Calu3 (cell line): ENCODE measurements at regions not wholly inside any gene's neighbourhood (a gene's known extent, or its start where the extent isn't known, plus 50 kb on each side); places are given as distances from the start of the nearest gene placed in this dataset.
A peak's percentile ranks its signal among the peaks of the same experiment; 100 is the strongest.

Experiments
- BruUV-seq: library from RNA; stranded (reverse); fragments of 400-500 nt; replicated peaks from 2 replicates; lab custom pipeline; 2021; lab: Mats Ljungman, UMichigan
- CTCF ChIA-PET: fragments of 300-600 bp; sonication (Branson Sonifier 250); formaldehyde crosslinking; loops from one replicate; lab custom pipeline; 2022; ENCODE audit warnings: antibody characterized with exemption; lab: Charles Lee
- DNase-seq: peaks from one replicate; pipeline ENCODE4 v3.0.0; 2022
- H3K27ac Mint-ChIP-seq: one replicate; pipeline ENCODE4 v1.8.0; 2022; ENCODE audit warnings: mixed read lengths; ENCODE audit not compliant: unreplicated experiment
- H3K27me3 Mint-ChIP-seq: one replicate; pipeline ENCODE4 v1.8.0; 2022; ENCODE audit warnings: mixed read lengths; ENCODE audit not compliant: unreplicated experiment
- H3K36me3 Mint-ChIP-seq: one replicate; pipeline ENCODE4 v1.8.0; 2022; ENCODE audit warnings: mild to moderate bottlenecking, moderate library complexity, mixed read lengths; ENCODE audit not compliant: insufficient read depth, unreplicated experiment
- H3K4me1 Mint-ChIP-seq: one replicate; pipeline ENCODE4 v1.8.0; 2022; ENCODE audit warnings: mild to moderate bottlenecking, low read depth, mixed read lengths; ENCODE audit not compliant: unreplicated experiment
- H3K4me3 Mint-ChIP-seq: one replicate; pipeline ENCODE4 v1.8.0; 2022; ENCODE audit warnings: mild to moderate bottlenecking, low read depth, moderate library complexity, mixed read lengths; ENCODE audit not compliant: unreplicated experiment
- H3K9me3 Mint-ChIP-seq: one replicate; pipeline ENCODE4 v1.8.0; 2022; ENCODE audit warnings: low read depth, mixed read lengths; ENCODE audit not compliant: unreplicated experiment
- intact Hi-C: fragments of 100-400 bp; cut with micrococcal nuclease; formaldehyde crosslinking; loops from one replicate; pipeline ENCODE4 v1.10.0; 2022; ENCODE audit not compliant: unreplicated experiment
- TF ChIP-seq, protein P1 (sequence below): fragments of 200-600 bp; IDR thresholded peaks from one replicate; pipeline ENCODE4 v1.8.0; 2022; ENCODE audit warnings: antibody characterized with exemption; ENCODE audit not compliant: unreplicated experiment

DNA sequence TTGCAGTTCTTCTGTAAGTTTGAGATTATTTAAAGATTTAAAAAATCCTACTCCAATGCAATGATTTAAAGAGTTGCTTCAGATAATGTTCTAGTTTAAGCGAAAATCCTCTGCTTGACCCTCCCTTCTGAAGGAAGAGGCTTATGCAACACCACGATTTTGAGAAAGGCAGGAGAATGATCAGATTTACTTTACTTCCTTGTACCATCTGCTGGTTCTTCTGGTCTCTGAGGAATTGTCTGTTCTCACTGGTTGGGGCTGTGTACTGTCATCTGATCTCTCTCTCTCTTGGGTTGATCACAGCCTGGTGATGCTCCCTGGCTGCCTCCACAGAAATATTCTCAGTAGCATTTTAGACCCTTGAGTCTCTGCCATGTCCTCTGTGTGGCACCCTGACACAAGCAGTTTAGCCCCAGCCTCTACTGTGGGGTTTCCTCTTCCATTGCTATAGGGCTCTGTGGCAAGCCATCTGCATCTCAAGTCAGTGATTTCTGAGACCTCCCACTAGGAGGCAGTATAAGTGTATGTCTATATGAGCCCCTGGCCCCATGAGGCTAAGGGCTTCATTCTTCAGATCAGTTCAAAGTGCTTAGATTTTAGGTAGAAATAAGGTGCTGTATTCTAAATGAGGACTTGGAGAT, 50.8 kb upstream of the PLAAT1 start:
- Mint-ChIP-seq H3K36me3 (no peaks in the 10 kb centered on the region), H3K4me1 (no peaks in the 10 kb centered on the region), H3K27ac (no peak overlapping the region), H3K27me3 (no peaks in the 10 kb centered on the region), H3K4me3 (no peak overlapping the region), H3K9me3 (no peaks in the 10 kb centered on the region)
- TF ChIP-seq, protein P1, sequence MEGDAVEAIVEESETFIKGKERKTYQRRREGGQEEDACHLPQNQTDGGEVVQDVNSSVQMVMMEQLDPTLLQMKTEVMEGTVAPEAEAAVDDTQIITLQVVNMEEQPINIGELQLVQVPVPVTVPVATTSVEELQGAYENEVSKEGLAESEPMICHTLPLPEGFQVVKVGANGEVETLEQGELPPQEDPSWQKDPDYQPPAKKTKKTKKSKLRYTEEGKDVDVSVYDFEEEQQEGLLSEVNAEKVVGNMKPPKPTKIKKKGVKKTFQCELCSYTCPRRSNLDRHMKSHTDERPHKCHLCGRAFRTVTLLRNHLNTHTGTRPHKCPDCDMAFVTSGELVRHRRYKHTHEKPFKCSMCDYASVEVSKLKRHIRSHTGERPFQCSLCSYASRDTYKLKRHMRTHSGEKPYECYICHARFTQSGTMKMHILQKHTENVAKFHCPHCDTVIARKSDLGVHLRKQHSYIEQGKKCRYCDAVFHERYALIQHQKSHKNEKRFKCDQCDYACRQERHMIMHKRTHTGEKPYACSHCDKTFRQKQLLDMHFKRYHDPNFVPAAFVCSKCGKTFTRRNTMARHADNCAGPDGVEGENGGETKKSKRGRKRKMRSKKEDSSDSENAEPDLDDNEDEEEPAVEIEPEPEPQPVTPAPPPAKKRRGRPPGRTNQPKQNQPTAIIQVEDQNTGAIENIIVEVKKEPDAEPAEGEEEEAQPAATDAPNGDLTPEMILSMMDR = peak; percentile 79
- intact Hi-C loops = loop anchor here (1.0 to 10.0 kb wide), 6 partner anchors 185 to 382 kb away; partner anchors contain the start of gene ATP13A5
- BruUV-seq = no TSS peak
- peak; percentile 76 for DNase-seq
- CTCF ChIA-PET = interaction anchor here (0.7 to 1.1 kb wide), 3 partner anchors 35 to 382 kb away, joined by 3 read pairs; no protein-coding TSS in a partner anchor
